ENCODE measurements at regions not wholly inside any gene's neighbourhood (a gene's known extent, or its start where the extent isn't known, plus 50 kb on each side); places are given as distances from the start of the nearest gene placed in this dataset.

DNA sequence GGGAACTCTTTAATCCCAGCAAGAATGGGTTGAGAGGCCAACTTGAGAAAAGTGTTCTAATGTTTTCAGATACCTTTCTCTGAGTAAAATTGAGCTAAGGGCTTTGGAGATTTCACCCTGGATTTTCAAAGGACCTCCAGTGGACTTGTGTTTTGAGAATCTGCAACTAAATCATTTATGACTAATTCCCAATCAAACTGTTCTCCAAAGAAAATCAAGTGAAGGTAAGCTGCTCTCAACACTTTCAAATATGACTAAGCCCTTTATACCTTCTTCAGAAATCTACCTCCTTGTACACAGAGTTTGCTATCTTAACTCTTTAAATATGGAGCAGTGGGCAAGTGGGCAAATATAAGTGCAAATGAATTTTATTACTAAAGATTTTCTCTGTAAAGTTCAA is 392.9 kb downstream of the PDGFC start:
- intact Hi-C loops (cut with micrococcal nuclease): no loop called here
- CTCF ChIA-PET: no interaction called here

DNA sequence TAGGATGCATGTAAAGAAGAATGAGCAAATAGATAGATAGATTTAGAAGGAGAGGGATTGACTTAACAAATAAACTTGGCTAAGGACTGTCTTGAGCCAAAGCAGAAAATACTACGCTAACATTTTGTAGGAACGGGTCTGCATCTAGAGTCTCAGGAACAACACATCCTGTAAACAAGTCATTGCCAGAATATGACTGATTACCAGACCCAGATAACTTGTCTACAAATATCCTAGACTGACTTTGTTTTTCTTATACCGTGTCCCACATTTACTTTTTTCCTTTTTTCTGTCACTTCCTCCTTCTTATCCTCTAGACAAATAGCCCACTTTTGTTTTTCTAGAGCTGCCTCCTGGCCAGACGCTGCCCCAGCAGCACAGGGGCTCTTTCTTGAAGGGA is 393.6 kb downstream of the PDGFC start:
- no peaks in the 10 kb centered on the region for H3K36me3 Mint-ChIP-seq (ENCODE audit: low read depth)
- CTCF ChIA-PET: no interaction called here
- no peaks in the 10 kb centered on the region for H3K9me3 Mint-ChIP-seq
- DNase-seq: no peak
- H3K27ac Mint-ChIP-seq: no peak overlapping the region
- H3K4me3 Mint-ChIP-seq: no peak overlapping the region
- no peaks in the 10 kb centered on the region for H3K4me1 Mint-ChIP-seq (ENCODE audit: low read depth)
- intact Hi-C loops (cut with micrococcal nuclease): no loop called here
- H3K27me3 Mint-ChIP-seq (ENCODE audit: low read depth): no peaks in the 10 kb centered on the region

More for the DNA sequence above, 392.9 kb downstream of the PDGFC start:
- DNase-seq: no peak
- H3K9me3 Mint-ChIP-seq: no peaks in the 10 kb centered on the region
- H3K27ac Mint-ChIP-seq: no peak overlapping the region
- H3K36me3 Mint-ChIP-seq (ENCODE audit: low read depth): no peaks in the 10 kb centered on the region
- H3K4me1 Mint-ChIP-seq (ENCODE audit: low read depth): no peaks in the 10 kb centered on the region
- no peaks in the 10 kb centered on the region for H3K27me3 Mint-ChIP-seq (ENCODE audit: low read depth)
- H3K4me3 Mint-ChIP-seq: no peak overlapping the region

DNA sequence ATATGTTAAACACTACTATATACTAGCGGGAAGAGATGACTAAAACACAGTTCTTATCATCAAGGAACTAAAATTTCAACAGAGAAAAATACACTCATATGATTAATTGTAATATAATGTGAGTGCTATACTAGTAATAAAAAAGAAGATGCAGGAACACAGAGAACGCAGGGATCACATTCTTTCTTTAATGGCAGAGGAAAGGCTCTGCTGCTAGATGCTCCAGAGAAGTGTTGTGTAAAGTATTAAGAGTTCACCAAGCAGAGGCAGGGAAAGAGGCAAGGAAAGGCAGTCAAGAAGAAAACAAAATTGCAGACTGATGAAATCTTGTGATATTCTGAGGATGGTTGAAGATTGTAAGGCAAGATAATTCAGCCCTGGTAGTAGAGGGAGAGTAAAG is 394.7 kb downstream of the PDGFC start:
- CTCF ChIA-PET: no interaction called here
- no peaks in the 10 kb centered on the region for H3K36me3 Mint-ChIP-seq (ENCODE audit: low read depth)
- H3K4me3 Mint-ChIP-seq: no peak overlapping the region
- H3K4me1 Mint-ChIP-seq (ENCODE audit: low read depth): no peaks in the 10 kb centered on the region
- no peak for DNase-seq
- no peaks in the 10 kb centered on the region for H3K9me3 Mint-ChIP-seq
- no peak overlapping the region for H3K27ac Mint-ChIP-seq
- intact Hi-C loops (cut with micrococcal nuclease): no loop called here
- no peaks in the 10 kb centered on the region for H3K27me3 Mint-ChIP-seq (ENCODE audit: low read depth)

DNA sequence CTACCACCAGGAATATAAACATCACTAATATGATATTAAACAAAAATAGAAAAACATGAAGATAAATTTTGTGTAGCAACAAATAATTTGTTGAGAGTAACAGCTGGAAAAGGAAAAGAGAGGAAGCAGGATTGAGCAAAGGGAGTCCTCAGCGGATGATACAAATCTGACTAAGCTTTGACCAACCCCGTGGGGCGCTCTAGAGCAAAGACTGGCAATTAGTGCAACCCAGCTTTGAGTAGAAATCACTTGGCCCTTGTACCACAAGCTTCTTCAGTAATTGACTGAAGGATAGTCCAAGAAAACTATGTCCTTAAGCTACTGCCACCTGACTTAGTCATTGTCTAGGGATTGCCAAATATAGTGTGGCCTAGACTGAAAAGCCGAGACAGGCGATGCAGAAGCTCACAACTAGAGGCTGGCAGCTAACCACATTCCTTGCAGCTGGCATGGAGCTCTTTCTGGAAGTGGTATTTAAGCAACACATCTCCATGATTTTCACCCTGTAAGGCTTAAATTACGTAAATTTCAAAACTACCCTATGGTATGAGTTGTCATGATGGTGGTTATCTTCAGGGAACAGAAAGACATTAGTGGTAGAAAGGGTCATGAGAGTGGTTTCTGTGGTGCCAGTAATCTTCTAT is 396.0 kb downstream of the PDGFC start:
- no peaks in the 10 kb centered on the region for H3K4me1 Mint-ChIP-seq (ENCODE audit: low read depth)
- DNase-seq: no peak
- H3K36me3 Mint-ChIP-seq (ENCODE audit: low read depth): no peaks in the 10 kb centered on the region
- no peak overlapping the region for H3K27ac Mint-ChIP-seq
- CTCF ChIA-PET: no interaction called here
- H3K4me3 Mint-ChIP-seq: no peak overlapping the region
- no peaks in the 10 kb centered on the region for H3K27me3 Mint-ChIP-seq (ENCODE audit: low read depth)
- H3K9me3 Mint-ChIP-seq: no peaks in the 10 kb centered on the region
- intact Hi-C loops (cut with micrococcal nuclease): no loop called here

DNA sequence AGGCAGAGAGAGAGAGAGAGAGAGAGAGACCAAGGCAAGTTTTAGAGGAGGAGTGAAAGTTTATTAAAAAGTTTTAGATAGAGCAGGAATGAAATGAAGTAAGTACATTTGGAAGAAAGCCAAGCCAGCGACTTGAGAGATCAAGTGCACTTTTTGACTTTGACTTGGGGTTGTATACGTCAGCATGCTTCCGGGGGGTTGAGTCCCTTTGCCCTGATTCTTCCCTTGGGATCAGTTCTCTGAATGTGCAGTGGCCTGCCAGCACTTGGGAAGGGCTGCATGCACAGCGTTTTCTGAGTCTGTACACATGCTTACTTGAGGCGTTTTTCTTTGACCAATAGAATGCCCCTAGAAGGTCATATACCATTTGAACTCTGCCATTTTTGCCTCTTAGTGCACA is 400.5 kb downstream of the PDGFC start:
- intact Hi-C loops (cut with micrococcal nuclease): no loop called here
- Mint-ChIP-seq H3K4me3 (no peak overlapping the region), H3K36me3 (ENCODE audit: low read depth) (no peaks in the 10 kb centered on the region), H3K4me1 (ENCODE audit: low read depth) (no peaks in the 10 kb centered on the region), H3K27ac (no peak overlapping the region), H3K27me3 (ENCODE audit: low read depth) (no peaks in the 10 kb centered on the region), H3K9me3 (peaks cover 2% of the 10 kb centered on the region)
- CTCF ChIA-PET: no interaction called here
- DNase-seq: no peak

- no peak overlapping the region for H3K27ac Mint-ChIP-seq
These were observed 402.1 kb downstream of the PDGFC start for GRCh38 chr4:156569535-156569934.

DNA sequence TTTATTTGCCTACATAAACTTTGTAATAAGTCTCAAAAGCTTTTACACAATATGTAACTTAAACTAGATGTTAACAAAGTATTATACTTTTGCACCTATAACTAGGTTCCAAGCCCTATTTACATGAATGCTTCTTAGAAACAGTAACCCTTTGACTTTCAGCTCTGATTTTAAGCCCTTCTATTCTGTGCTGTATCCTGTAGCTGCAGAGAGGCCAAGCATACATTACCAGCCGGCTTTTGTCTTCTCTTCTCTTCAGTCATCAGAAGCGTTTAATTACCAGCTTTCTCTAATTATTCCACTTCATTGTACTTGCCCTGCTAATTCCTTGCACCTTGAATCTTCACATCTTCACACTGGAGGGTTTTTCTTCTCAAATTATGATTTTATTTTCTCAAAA is 403.1 kb downstream of the PDGFC start:
- Mint-ChIP-seq H3K4me3 (no peak overlapping the region), H3K9me3 (peaks cover 2% of the 10 kb centered on the region), H3K36me3 (ENCODE audit: low read depth) (no peaks in the 10 kb centered on the region), H3K4me1 (ENCODE audit: low read depth) (no peaks in the 10 kb centered on the region), H3K27me3 (ENCODE audit: low read depth) (no peaks in the 10 kb centered on the region), H3K27ac (no peak overlapping the region)
- DNase-seq: no peak
- CTCF ChIA-PET: no interaction called here
- intact Hi-C loops (cut with micrococcal nuclease): no loop called here

More at GRCh38 chr4:156569535-156569934, 402.1 kb downstream of the PDGFC start:
- intact Hi-C loops (cut with micrococcal nuclease): no loop called here
- H3K9me3 Mint-ChIP-seq: peaks cover 2% of the 10 kb centered on the region
- DNase-seq: no peak
- CTCF ChIA-PET: no interaction called here
- H3K36me3 Mint-ChIP-seq (ENCODE audit: low read depth): no peaks in the 10 kb centered on the region
- no peaks in the 10 kb centered on the region for H3K27me3 Mint-ChIP-seq (ENCODE audit: low read depth)
- H3K4me1 Mint-ChIP-seq (ENCODE audit: low read depth): no peaks in the 10 kb centered on the region
- H3K4me3 Mint-ChIP-seq: no peak overlapping the region

DNA sequence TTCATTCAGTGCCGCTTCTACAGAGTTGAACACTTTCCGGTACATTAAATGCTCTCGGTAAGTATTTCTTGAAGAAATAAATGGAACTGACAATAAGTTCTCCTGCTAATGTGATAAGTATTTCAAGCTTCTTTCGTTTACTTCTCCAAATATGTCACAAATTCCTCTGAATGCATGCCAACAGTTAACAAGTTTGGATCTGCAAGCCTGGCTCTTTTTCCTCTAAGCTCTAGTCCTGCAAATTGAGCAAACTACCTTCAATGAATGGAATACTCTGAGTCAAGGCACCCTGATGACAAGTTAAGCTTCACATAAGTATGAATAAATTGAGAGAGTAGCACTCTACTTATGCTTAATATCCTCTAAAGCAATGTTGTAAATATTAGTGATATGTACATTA is 403.6 kb downstream of the PDGFC start:
- no peaks in the 10 kb centered on the region for H3K27me3 Mint-ChIP-seq (ENCODE audit: low read depth)

GRCh38 chr4:156560701-156561100 is 410.9 kb downstream of the PDGFC start:
- H3K27ac Mint-ChIP-seq: no peak overlapping the region
- DNase-seq: no peak
- no peaks in the 10 kb centered on the region for H3K27me3 Mint-ChIP-seq (ENCODE audit: low read depth)
- H3K9me3 Mint-ChIP-seq: peaks cover 4% of the 10 kb centered on the region
- no peak overlapping the region for H3K4me3 Mint-ChIP-seq
- no peaks in the 10 kb centered on the region for H3K4me1 Mint-ChIP-seq (ENCODE audit: low read depth)
- intact Hi-C loops (cut with micrococcal nuclease): no loop called here
- H3K36me3 Mint-ChIP-seq (ENCODE audit: low read depth): no peaks in the 10 kb centered on the region
- CTCF ChIA-PET: no interaction called here

More for the DNA sequence above, 403.6 kb downstream of the PDGFC start:
- Mint-ChIP-seq H3K9me3 (peaks cover 2% of the 10 kb centered on the region), H3K36me3 (ENCODE audit: low read depth) (no peaks in the 10 kb centered on the region), H3K4me3 (no peak overlapping the region), H3K4me1 (ENCODE audit: low read depth) (no peaks in the 10 kb centered on the region), H3K27ac (no peak overlapping the region)
- intact Hi-C loops (cut with micrococcal nuclease): no loop called here
- no peak for DNase-seq
- CTCF ChIA-PET: no interaction called here

DNA sequence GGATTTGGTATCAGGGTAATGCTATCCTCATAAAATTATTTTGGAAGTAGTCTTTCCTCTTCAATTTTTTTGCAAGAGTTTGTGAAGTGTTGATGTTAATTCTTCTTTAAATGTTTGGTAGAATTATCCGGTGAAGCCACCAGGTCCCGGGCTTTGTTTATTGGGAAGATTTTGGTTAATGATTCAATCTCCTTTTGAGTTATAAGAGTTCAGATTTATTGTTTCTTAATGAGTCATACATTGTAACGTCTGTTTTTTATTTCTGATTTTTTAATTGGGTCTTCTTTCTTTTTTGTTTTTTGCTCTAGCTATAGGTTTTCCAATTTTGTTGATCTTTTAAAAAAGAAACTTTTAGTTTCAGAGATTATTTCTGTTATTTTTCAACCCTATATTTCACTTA is 412.3 kb downstream of the PDGFC start:
- no peaks in the 10 kb centered on the region for H3K4me1 Mint-ChIP-seq (ENCODE audit: low read depth)
- no peak overlapping the region for H3K27ac Mint-ChIP-seq
- CTCF ChIA-PET: no interaction called here
- H3K4me3 Mint-ChIP-seq: no peak overlapping the region
- H3K27me3 Mint-ChIP-seq (ENCODE audit: low read depth): no peaks in the 10 kb centered on the region
- intact Hi-C loops (cut with micrococcal nuclease): no loop called here
- H3K9me3 Mint-ChIP-seq: peaks cover 6% of the 10 kb centered on the region
- H3K36me3 Mint-ChIP-seq (ENCODE audit: low read depth): no peaks in the 10 kb centered on the region
- DNase-seq: no peak

- intact Hi-C loops (cut with micrococcal nuclease): no loop called here
- H3K27ac Mint-ChIP-seq: no peak overlapping the region
- H3K4me1 Mint-ChIP-seq (ENCODE audit: low read depth): no peaks in the 10 kb centered on the region
- H3K36me3 Mint-ChIP-seq (ENCODE audit: low read depth): no peaks in the 10 kb centered on the region
- H3K9me3 Mint-ChIP-seq: peaks cover 6% of the 10 kb centered on the region
- no peak for DNase-seq
- CTCF ChIA-PET: no interaction called here
- no peaks in the 10 kb centered on the region for H3K27me3 Mint-ChIP-seq (ENCODE audit: low read depth)
- no peak overlapping the region for H3K4me3 Mint-ChIP-seq
These were observed 413.1 kb downstream of the PDGFC start for GRCh38 chr4:156558373-156559025.

DNA sequence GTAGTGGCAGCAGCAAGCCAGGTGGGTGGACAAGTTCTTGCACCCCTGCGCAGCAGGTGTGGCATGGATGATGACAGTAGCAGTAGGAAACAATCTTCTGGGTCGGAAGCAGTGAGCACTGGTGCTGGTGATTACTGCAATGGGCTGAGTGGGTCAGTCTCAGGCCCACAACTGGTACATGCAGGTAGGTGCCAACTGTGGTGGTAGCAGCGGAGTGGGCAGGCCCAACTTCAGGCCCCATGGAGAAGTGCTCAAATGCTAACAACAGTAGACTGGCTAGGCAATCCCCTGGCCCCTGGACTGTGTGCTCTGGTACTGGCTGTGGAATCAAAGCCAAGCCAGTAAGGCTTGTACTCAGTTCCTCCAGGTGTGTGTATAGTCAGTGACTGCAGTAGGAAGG is 413.7 kb downstream of the PDGFC start:
- H3K4me1 Mint-ChIP-seq (ENCODE audit: low read depth): no peaks in the 10 kb centered on the region
- CTCF ChIA-PET: no interaction called here
- intact Hi-C loops (cut with micrococcal nuclease): no loop called here
- no peak overlapping the region for H3K27ac Mint-ChIP-seq
- no peak for DNase-seq
- no peaks in the 10 kb centered on the region for H3K27me3 Mint-ChIP-seq (ENCODE audit: low read depth)
- no peak overlapping the region for H3K4me3 Mint-ChIP-seq
- H3K9me3 Mint-ChIP-seq: peaks cover 6% of the 10 kb centered on the region
- H3K36me3 Mint-ChIP-seq (ENCODE audit: low read depth): no peaks in the 10 kb centered on the region

DNA sequence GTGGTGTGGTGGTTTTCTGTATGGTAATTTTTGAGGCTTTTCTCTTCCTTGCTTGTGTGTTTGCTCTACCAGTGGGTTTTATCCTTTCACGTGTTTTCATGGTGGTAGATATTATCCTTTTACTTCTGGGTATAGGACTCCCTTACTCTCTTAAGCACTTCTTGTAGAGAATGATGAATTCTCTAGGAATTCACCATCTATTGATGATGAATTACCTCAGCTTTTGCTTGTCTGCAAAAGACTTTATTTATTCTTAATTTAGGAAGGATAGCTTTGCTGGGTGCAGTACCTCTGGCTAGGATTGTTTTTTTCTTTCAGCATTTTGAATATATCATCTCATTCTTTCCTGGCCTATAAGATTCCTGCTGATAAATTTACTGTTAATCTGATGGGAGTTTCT is 415.3 kb downstream of the PDGFC start:
- Mint-ChIP-seq H3K9me3 (peaks cover 7% of the 10 kb centered on the region), H3K27me3 (ENCODE audit: low read depth) (no peaks in the 10 kb centered on the region), H3K36me3 (ENCODE audit: low read depth) (no peaks in the 10 kb centered on the region), H3K4me3 (no peak overlapping the region), H3K4me1 (ENCODE audit: low read depth) (no peaks in the 10 kb centered on the region), H3K27ac (no peak overlapping the region)
- intact Hi-C loops (cut with micrococcal nuclease): no loop called here
- no peak for DNase-seq
- CTCF ChIA-PET: no interaction called here
